ENCODE measurements at regions not wholly inside any gene's neighbourhood (a gene's known extent, or its start where the extent isn't known, plus 50 kb on each side); places are given as distances from the start of the nearest gene placed in this dataset.

GRCh38 chr6:98274691-98275090 lies 559.7 kb upstream of the POU3F2 start:
- H3K27me3 ChIP-seq (replicated peaks; ENCODE audit: control insufficient read depth, insufficient read depth, low read length): no peaks in the 10 kb centered on the region
- no peaks in the 10 kb centered on the region for H3K36me3 ChIP-seq (ENCODE audit: control insufficient read depth, insufficient read depth, low read length, severe bottlenecking)
- no peaks in the 10 kb centered on the region for H3K9me3 ChIP-seq (ENCODE audit: control insufficient read depth, low read length)
- no peak overlapping the region for H3K4me3 ChIP-seq (ENCODE audit: low read length)
- H3K4me1 ChIP-seq (ENCODE audit: control insufficient read depth, insufficient read depth, low read length): no peaks in the 10 kb centered on the region
- no peak overlapping the region for H3K9ac ChIP-seq (ENCODE audit: low read length)
- DNase-seq (ENCODE audit: low read depth): no peak

DNA sequence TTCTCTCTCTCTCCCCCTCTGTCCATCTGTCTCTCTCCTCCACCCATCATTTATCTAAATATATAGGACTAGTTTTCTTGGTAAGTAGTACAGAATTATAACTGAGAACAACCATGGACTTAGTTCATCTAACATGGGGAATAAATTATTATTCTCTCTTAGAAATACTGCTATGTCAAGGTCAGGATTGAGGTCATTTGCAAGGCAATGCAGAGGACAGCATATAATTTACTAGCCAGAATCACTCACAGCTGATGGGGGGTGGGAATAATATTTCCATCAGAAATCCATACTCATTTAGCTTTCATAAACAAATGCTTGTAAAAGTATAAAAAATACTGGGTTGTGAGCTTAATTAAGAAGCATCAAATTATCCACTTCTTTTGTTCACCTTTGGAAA lies 553.9 kb upstream of the POU3F2 start:
- no peaks in the 10 kb centered on the region for H3K9me3 ChIP-seq (ENCODE audit: control insufficient read depth, low read length)
- H3K36me3 ChIP-seq (ENCODE audit: control insufficient read depth, insufficient read depth, low read length, severe bottlenecking): no peaks in the 10 kb centered on the region
- no peak overlapping the region for H3K4me3 ChIP-seq (ENCODE audit: low read length)
- no peaks in the 10 kb centered on the region for H3K27me3 ChIP-seq (replicated peaks; ENCODE audit: control insufficient read depth, insufficient read depth, low read length)
- no peaks in the 10 kb centered on the region for H3K4me1 ChIP-seq (ENCODE audit: control insufficient read depth, insufficient read depth, low read length)
- H3K9ac ChIP-seq (ENCODE audit: low read length): no peak overlapping the region
- no peak for DNase-seq (ENCODE audit: low read depth)

GRCh38 chr6:98286620-98287019 lies 547.8 kb upstream of the POU3F2 start:
- no peaks in the 10 kb centered on the region for H3K9me3 ChIP-seq (ENCODE audit: control insufficient read depth, low read length)
- no peak for DNase-seq (ENCODE audit: low read depth)
- H3K4me3 ChIP-seq (ENCODE audit: low read length): no peak overlapping the region
- no peaks in the 10 kb centered on the region for H3K36me3 ChIP-seq (ENCODE audit: control insufficient read depth, insufficient read depth, low read length, severe bottlenecking)
- no peaks in the 10 kb centered on the region for H3K27me3 ChIP-seq (replicated peaks; ENCODE audit: control insufficient read depth, insufficient read depth, low read length)
- H3K9ac ChIP-seq (ENCODE audit: low read length): no peak overlapping the region
- no peaks in the 10 kb centered on the region for H3K4me1 ChIP-seq (ENCODE audit: control insufficient read depth, insufficient read depth, low read length)

GRCh38 chr6:98287876-98288275 lies 546.5 kb upstream of the POU3F2 start:
- DNase-seq (ENCODE audit: low read depth): no peak
- no peaks in the 10 kb centered on the region for H3K9me3 ChIP-seq (ENCODE audit: control insufficient read depth, low read length)
- H3K4me3 ChIP-seq (ENCODE audit: low read length): no peak overlapping the region

GRCh38 chr6:98292810-98293209 lies 541.6 kb upstream of the POU3F2 start:
- Histone ChIP-seq H3K9ac (ENCODE audit: low read length) (no peak overlapping the region), H3K4me1 (ENCODE audit: control insufficient read depth, insufficient read depth, low read length) (no peaks in the 10 kb centered on the region), H3K4me3 (ENCODE audit: low read length) (no peak overlapping the region), H3K9me3 (ENCODE audit: control insufficient read depth, low read length) (no peaks in the 10 kb centered on the region), H3K36me3 (ENCODE audit: control insufficient read depth, insufficient read depth, low read length, severe bottlenecking) (no peaks in the 10 kb centered on the region), H3K27me3 (replicated peaks; ENCODE audit: control insufficient read depth, insufficient read depth, low read length) (no peaks in the 10 kb centered on the region)
- no peak for DNase-seq (ENCODE audit: low read depth)

More at GRCh38 chr6:98287876-98288275, 546.5 kb upstream of the POU3F2 start:
- H3K4me1 ChIP-seq (ENCODE audit: control insufficient read depth, insufficient read depth, low read length): no peaks in the 10 kb centered on the region
- no peaks in the 10 kb centered on the region for H3K36me3 ChIP-seq (ENCODE audit: control insufficient read depth, insufficient read depth, low read length, severe bottlenecking)
- H3K9ac ChIP-seq (ENCODE audit: low read length): no peak overlapping the region
- H3K27me3 ChIP-seq (replicated peaks; ENCODE audit: control insufficient read depth, insufficient read depth, low read length): no peaks in the 10 kb centered on the region

DNA sequence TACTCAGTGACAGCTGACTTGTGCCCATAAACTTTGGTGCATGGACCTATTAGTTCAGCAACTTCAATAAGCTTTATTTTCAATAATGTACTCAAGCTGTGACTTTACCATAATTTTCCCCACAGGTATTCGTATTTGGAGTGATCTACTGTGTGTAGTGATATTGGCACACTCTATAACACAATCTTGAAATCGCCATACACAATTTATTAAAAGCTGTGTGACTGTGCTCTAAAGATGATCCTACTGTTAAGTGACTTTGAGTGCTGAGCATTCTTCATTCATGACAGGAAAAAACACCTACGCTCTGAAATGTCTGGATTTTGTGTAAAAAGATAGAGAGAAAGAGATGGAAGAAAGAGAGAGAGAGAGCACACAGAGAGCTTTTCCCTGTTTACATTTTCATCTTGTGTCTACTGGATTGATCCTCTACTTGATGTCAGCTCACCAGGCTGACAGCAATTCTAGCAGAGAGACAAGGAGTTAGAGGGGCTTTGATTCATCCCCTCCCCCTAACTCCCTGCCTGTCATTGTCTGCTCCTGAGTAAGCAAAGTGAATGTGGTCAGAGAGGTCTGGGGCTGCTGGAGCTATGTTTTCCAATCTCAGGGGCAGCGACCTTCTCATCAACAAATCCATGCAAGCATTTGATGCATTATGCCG lies 538.7 kb upstream of the POU3F2 start:
- no peak for DNase-seq (ENCODE audit: low read depth)

DNA sequence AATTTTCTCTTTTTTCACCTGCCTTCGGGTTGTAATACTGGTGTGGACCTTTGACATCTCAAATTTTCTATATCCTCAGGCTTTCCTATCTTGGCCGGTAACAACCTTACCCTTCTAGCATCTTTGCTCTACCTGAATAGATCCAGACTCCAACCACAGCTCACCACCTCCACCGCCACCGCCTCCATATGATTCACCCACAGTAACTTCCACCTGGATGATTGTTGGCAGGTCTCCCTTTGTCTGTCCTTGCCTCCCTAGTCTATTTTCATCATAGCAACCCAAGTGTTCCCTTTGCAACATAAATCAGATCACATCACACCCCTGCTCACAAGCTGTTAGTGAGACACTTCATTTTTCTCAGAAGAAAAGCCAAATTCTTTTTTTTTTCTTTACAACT lies 525.8 kb upstream of the POU3F2 start:
- peaks cover 5% of the 10 kb centered on the region for H3K9me3 ChIP-seq (ENCODE audit: control insufficient read depth, low read length)
- H3K27me3 ChIP-seq (replicated peaks; ENCODE audit: control insufficient read depth, insufficient read depth, low read length): no peaks in the 10 kb centered on the region
- H3K36me3 ChIP-seq (ENCODE audit: control insufficient read depth, insufficient read depth, low read length, severe bottlenecking): no peaks in the 10 kb centered on the region
- DNase-seq (ENCODE audit: low read depth): no peak
- H3K4me3 ChIP-seq (ENCODE audit: low read length): no peak overlapping the region
- H3K4me1 ChIP-seq (ENCODE audit: control insufficient read depth, insufficient read depth, low read length): no peaks in the 10 kb centered on the region
- H3K9ac ChIP-seq (ENCODE audit: low read length): no peak overlapping the region

More for the DNA sequence above, 538.7 kb upstream of the POU3F2 start:
- Histone ChIP-seq H3K9me3 (ENCODE audit: control insufficient read depth, low read length) (no peaks in the 10 kb centered on the region), H3K4me3 (ENCODE audit: low read length) (no peak overlapping the region), H3K27me3 (replicated peaks; ENCODE audit: control insufficient read depth, insufficient read depth, low read length) (no peaks in the 10 kb centered on the region), H3K4me1 (ENCODE audit: control insufficient read depth, insufficient read depth, low read length) (no peaks in the 10 kb centered on the region), H3K9ac (ENCODE audit: low read length) (no peak overlapping the region), H3K36me3 (ENCODE audit: control insufficient read depth, insufficient read depth, low read length, severe bottlenecking) (no peaks in the 10 kb centered on the region)

DNA sequence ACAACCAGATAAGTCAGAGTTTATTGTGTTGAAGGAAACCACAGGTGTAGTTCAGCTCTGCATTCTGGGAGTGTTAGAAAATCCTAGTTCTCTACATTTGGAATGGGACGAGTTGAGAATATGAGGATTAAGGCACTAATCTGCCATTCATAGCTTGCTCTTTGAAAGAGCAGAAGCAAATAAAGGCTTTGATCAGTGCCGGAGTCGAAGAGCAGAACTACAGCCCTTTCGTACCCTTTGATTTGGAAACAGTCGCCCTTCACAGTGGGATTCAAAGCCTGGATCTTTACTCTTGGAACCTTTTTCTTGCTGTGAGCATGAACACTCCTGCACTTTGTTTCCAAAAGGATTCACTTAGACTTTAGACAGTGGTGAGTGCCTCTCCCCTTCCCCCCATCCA lies 523.9 kb upstream of the POU3F2 start:
- H3K4me1 ChIP-seq (ENCODE audit: control insufficient read depth, insufficient read depth, low read length): no peaks in the 10 kb centered on the region
- peaks cover 5% of the 10 kb centered on the region for H3K9me3 ChIP-seq (ENCODE audit: control insufficient read depth, low read length)
- H3K27me3 ChIP-seq (replicated peaks; ENCODE audit: control insufficient read depth, insufficient read depth, low read length): no peaks in the 10 kb centered on the region
- no peak for DNase-seq (ENCODE audit: low read depth)
- no peaks in the 10 kb centered on the region for H3K36me3 ChIP-seq (ENCODE audit: control insufficient read depth, insufficient read depth, low read length, severe bottlenecking)
- H3K9ac ChIP-seq (ENCODE audit: low read length): no peak overlapping the region
- no peak overlapping the region for H3K4me3 ChIP-seq (ENCODE audit: low read length)

- no peak overlapping the region for H3K9ac ChIP-seq (ENCODE audit: low read length)
Observed at GRCh38 chr6:98323605-98324004, 510.8 kb upstream of the POU3F2 start.

GRCh38 chr6:98324446-98324845 lies 509.9 kb upstream of the POU3F2 start:
- H3K36me3 ChIP-seq (ENCODE audit: control insufficient read depth, insufficient read depth, low read length, severe bottlenecking): no peaks in the 10 kb centered on the region
- no peaks in the 10 kb centered on the region for H3K9me3 ChIP-seq (ENCODE audit: control insufficient read depth, low read length)
- H3K4me3 ChIP-seq (ENCODE audit: low read length): no peak overlapping the region
- DNase-seq (ENCODE audit: low read depth): no peak
- no peaks in the 10 kb centered on the region for H3K4me1 ChIP-seq (ENCODE audit: control insufficient read depth, insufficient read depth, low read length)
- no peak overlapping the region for H3K9ac ChIP-seq (ENCODE audit: low read length)
- no peaks in the 10 kb centered on the region for H3K27me3 ChIP-seq (replicated peaks; ENCODE audit: control insufficient read depth, insufficient read depth, low read length)

More at GRCh38 chr6:98323605-98324004, 510.8 kb upstream of the POU3F2 start:
- Histone ChIP-seq H3K4me1 (ENCODE audit: control insufficient read depth, insufficient read depth, low read length) (no peaks in the 10 kb centered on the region), H3K4me3 (ENCODE audit: low read length) (no peak overlapping the region), H3K27me3 (replicated peaks; ENCODE audit: control insufficient read depth, insufficient read depth, low read length) (no peaks in the 10 kb centered on the region), H3K36me3 (ENCODE audit: control insufficient read depth, insufficient read depth, low read length, severe bottlenecking) (no peaks in the 10 kb centered on the region), H3K9me3 (ENCODE audit: control insufficient read depth, low read length) (no peaks in the 10 kb centered on the region)
- DNase-seq (ENCODE audit: low read depth): no peak

DNA sequence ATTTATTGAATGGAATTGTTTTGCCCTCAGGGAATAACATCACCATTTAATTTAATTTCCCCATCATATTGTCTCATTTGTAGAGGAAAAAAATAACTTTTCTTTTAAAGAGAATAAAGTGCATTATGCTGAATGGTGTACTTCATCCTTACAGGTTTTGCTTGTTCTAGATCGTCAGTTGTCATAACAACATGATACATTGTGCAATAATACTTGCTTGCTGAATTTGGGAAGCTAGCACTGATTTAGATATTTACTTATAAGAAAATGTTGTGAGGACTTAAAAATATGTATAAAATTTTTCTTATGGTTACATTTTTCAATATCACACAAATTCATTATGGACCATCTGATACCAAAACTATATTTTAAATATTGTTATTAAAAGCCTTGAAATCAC lies 509.0 kb upstream of the POU3F2 start:
- Histone ChIP-seq H3K9me3 (ENCODE audit: control insufficient read depth, low read length) (no peaks in the 10 kb centered on the region), H3K4me3 (ENCODE audit: low read length) (no peak overlapping the region), H3K4me1 (ENCODE audit: control insufficient read depth, insufficient read depth, low read length) (no peaks in the 10 kb centered on the region), H3K9ac (ENCODE audit: low read length) (no peak overlapping the region), H3K27me3 (replicated peaks; ENCODE audit: control insufficient read depth, insufficient read depth, low read length) (no peaks in the 10 kb centered on the region), H3K36me3 (ENCODE audit: control insufficient read depth, insufficient read depth, low read length, severe bottlenecking) (no peaks in the 10 kb centered on the region)
- no peak for DNase-seq (ENCODE audit: low read depth)

DNA sequence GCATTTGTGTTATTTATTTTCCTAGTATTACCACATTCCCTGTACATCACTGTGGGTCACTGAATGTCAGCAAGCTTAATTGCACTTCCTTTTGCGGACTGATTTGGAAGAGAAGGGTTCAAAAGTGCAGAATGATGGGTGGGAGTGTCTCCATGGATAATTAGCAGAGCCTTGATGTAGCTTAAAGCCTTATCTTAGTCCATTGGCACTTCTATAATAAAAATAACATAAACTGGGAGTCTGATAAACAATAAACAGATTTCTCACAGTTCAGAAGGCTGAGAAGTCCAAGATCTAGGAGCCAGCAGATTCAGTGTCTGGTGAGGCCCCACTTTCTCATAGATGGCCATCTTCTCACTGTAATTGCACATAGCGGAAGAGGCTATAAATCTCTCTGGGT lies 501.1 kb upstream of the POU3F2 start:
- Histone ChIP-seq H3K27me3 (replicated peaks; ENCODE audit: control insufficient read depth, insufficient read depth, low read length) (no peaks in the 10 kb centered on the region), H3K9ac (ENCODE audit: low read length) (no peak overlapping the region), H3K9me3 (ENCODE audit: control insufficient read depth, low read length) (no peaks in the 10 kb centered on the region), H3K36me3 (ENCODE audit: control insufficient read depth, insufficient read depth, low read length, severe bottlenecking) (no peaks in the 10 kb centered on the region), H3K4me3 (ENCODE audit: low read length) (no peak overlapping the region), H3K4me1 (ENCODE audit: control insufficient read depth, insufficient read depth, low read length) (no peaks in the 10 kb centered on the region)
- DNase-seq (ENCODE audit: low read depth): no peak
